ENCODE measurements at regions not wholly inside any gene's neighbourhood (a gene's known extent, or its start where the extent isn't known, plus 50 kb on each side); places are given as distances from the start of the nearest gene placed in this dataset.
"Not testable (repeated sequence)": the region's sequence is repeated elsewhere in the genome, so short reads cannot be mapped to it uniquely, and the experiment has no call there.

GRCh38 chr3:185306286-185306685, 52.4 kb upstream of the EHHADH start:
- DNase-seq (ENCODE audit: low read depth), result not testable (repeated sequence)

- DNase-seq (ENCODE audit: low read depth), result no peak
These were observed 53.0 kb upstream of the EHHADH start for GRCh38 chr3:185306847-185307246.

- DNase-seq (ENCODE audit: low read depth), result peak; percentile 44
These were observed 54.4 kb upstream of the EHHADH start for GRCh38 chr3:185308126-185308754.

- no peak for DNase-seq (ENCODE audit: low read depth)
These were observed 53.6 kb upstream of the MAP3K13 start for GRCh38 chr3:185309302-185309701.

GRCh38 chr3:185309795-185310194, 53.1 kb upstream of the MAP3K13 start:
- no peak for DNase-seq (ENCODE audit: low read depth)

- DNase-seq (ENCODE audit: low read depth), result no peak
These were observed 50.9 kb upstream of the MAP3K13 start for GRCh38 chr3:185311991-185312390.
